Astrocyte (in vitro differentiated cells and primary cell): ENCODE measurements at regions not wholly inside any gene's neighbourhood (a gene's known extent, or its start where the extent isn't known, plus 50 kb on each side); places are given as distances from the start of the nearest gene placed in this dataset.

Source experiments
- DNase-seq: peaks from one replicate; pipeline ENCODE4 v3.0.0-alpha.2; 2010; ENCODE audit warnings: low read depth
- FAIRE-seq: peaks from 2 replicates; lab custom pipeline; 2011; peaks lifted over from hg19 to GRCh38; lab: Jason Lieb, UNC
- H2AFZ ChIP-seq: 2 replicates; pipeline ENCODE4 v1.6.0; 2012; ENCODE audit warnings: low read depth, low read length, inconsistent platforms
- H3K27ac ChIP-seq: 2 replicates; pipeline ENCODE4 v1.5.1; 2011; ENCODE audit warnings: low read depth, low read length, inconsistent platforms
- H3K27me3 ChIP-seq: 2 replicates; pipeline ENCODE4 v1.6.0; 2011; ENCODE audit warnings: low read length, inconsistent platforms; ENCODE audit not compliant: insufficient read depth
- H3K36me3 ChIP-seq: 2 replicates; pipeline ENCODE4 v1.5.1; 2011; ENCODE audit warnings: low read length, inconsistent platforms; ENCODE audit not compliant: insufficient read depth
- H3K4me1 ChIP-seq: 2 replicates; pipeline ENCODE4 v1.5.1; 2011; ENCODE audit warnings: low read length, inconsistent platforms; ENCODE audit not compliant: insufficient read depth
- H3K4me2 ChIP-seq: 2 replicates; pipeline ENCODE4 v1.6.0; 2012; ENCODE audit warnings: low read length, inconsistent platforms
- H3K4me3 ChIP-seq: 2 replicates; pipeline ENCODE4 v1.5.1; 2011; ENCODE audit warnings: low read depth, mild to moderate bottlenecking, low read length, inconsistent platforms; ENCODE audit not compliant: insufficient read depth
- H3K79me2 ChIP-seq: 2 replicates; pipeline ENCODE4 v1.6.0; 2012; ENCODE audit warnings: mild to moderate bottlenecking, low read length, inconsistent platforms; ENCODE audit not compliant: insufficient read depth
- H3K9ac ChIP-seq: 2 replicates; pipeline ENCODE4 v1.6.0; 2012; ENCODE audit warnings: mild to moderate bottlenecking, low read length, inconsistent platforms
- H3K9me3 ChIP-seq: 2 replicates; pipeline ENCODE4 v1.5.1; 2012; ENCODE audit warnings: low read depth, mild to moderate bottlenecking, low read length, inconsistent platforms; ENCODE audit not compliant: insufficient read depth
- H4K20me1 ChIP-seq: 2 replicates; pipeline ENCODE4 v1.6.0; 2012; ENCODE audit warnings: low read length, inconsistent platforms; ENCODE audit not compliant: insufficient read depth
- H3K27ac Mint-ChIP-seq: one replicate; pipeline ENCODE4 v1.8.0; 2021; ENCODE audit warnings: mild to moderate bottlenecking, mixed read lengths; ENCODE audit not compliant: unreplicated experiment
- H3K27me3 Mint-ChIP-seq: one replicate; pipeline ENCODE4 v1.8.0; 2021; ENCODE audit warnings: low read depth, mixed read lengths; ENCODE audit not compliant: unreplicated experiment
- H3K36me3 Mint-ChIP-seq: one replicate; pipeline ENCODE4 v1.8.0; 2021; ENCODE audit warnings: low read depth, mixed read lengths; ENCODE audit not compliant: unreplicated experiment
- H3K4me1 Mint-ChIP-seq: one replicate; pipeline ENCODE4 v1.8.0; 2021; ENCODE audit warnings: low read depth, mixed read lengths; ENCODE audit not compliant: unreplicated experiment
- H3K4me3 Mint-ChIP-seq: one replicate; pipeline ENCODE4 v1.8.0; 2021; ENCODE audit warnings: mild to moderate bottlenecking, moderate library complexity, mixed read lengths; ENCODE audit not compliant: unreplicated experiment
- H3K9me3 Mint-ChIP-seq: one replicate; pipeline ENCODE4 v1.8.0; 2021; ENCODE audit warnings: mild to moderate bottlenecking, mixed read lengths; ENCODE audit not compliant: unreplicated experiment
- CTCF ChIP-seq: IDR thresholded peaks from 2 replicates; pipeline ENCODE4 v1.5.1; 2011; ENCODE audit warnings: low read depth, mild to moderate bottlenecking, inconsistent platforms, low read length, moderate library complexity; ENCODE audit not compliant: insufficient read depth
- EZH2 ChIP-seq: IDR thresholded peaks from 2 replicates; pipeline ENCODE4 v1.6.1; 2012; ENCODE audit warnings: mild to moderate bottlenecking, low read length, inconsistent platforms; ENCODE audit not compliant: insufficient read depth

GRCh38 chr5:35359859-35360258, 129.6 kb upstream of the PRLR start:
- Histone ChIP-seq H3K27ac (no peak overlapping the region), H3K4me3 (no peak overlapping the region), H3K9me3 (no peaks in the 10 kb centered on the region), H3K4me2 (no peak overlapping the region), H4K20me1 (no peaks in the 10 kb centered on the region), H3K79me2 (no peaks in the 10 kb centered on the region), H3K4me1 (no peaks in the 10 kb centered on the region), H3K27me3 (no peaks in the 10 kb centered on the region), H2AFZ (no peak overlapping the region), H3K9ac (no peak overlapping the region), H3K36me3 (no peaks in the 10 kb centered on the region)
- Mint-ChIP-seq H3K27ac (no peak overlapping the region), H3K9me3 (no peaks in the 10 kb centered on the region), H3K4me1 (peaks cover 3% of the 10 kb centered on the region), H3K4me3 (no peak overlapping the region), H3K27me3 (peaks cover 2% of the 10 kb centered on the region), H3K36me3 (no peaks in the 10 kb centered on the region)
- FAIRE-seq (no peak), DNase-seq (no peak)
- TF ChIP-seq EZH2 (no peak), CTCF (no peak)

GRCh38 chr5:35357973-35358372, 127.7 kb upstream of the PRLR start:
- no peaks in the 10 kb centered on the region for H3K36me3 Mint-ChIP-seq
- no peak for FAIRE-seq

More at GRCh38 chr5:35357973-35358372, 127.7 kb upstream of the PRLR start:
- no peak overlapping the region for H3K27ac ChIP-seq
- no peaks in the 10 kb centered on the region for H4K20me1 ChIP-seq
- DNase-seq: no peak
- H3K4me3 Mint-ChIP-seq: no peak overlapping the region
- no peaks in the 10 kb centered on the region for H3K36me3 ChIP-seq
- no peak overlapping the region for H3K27ac Mint-ChIP-seq
- TF ChIP-seq EZH2 (no peak), CTCF (no peak)
- no peaks in the 10 kb centered on the region for H3K9me3 ChIP-seq
- no peak overlapping the region for H2AFZ ChIP-seq
- H3K4me1 ChIP-seq: no peaks in the 10 kb centered on the region
- H3K9me3 Mint-ChIP-seq: peaks cover 2% of the 10 kb centered on the region
- H3K9ac ChIP-seq: no peak overlapping the region
- peaks cover 2% of the 10 kb centered on the region for H3K27me3 Mint-ChIP-seq
- H3K4me1 Mint-ChIP-seq: peaks cover 3% of the 10 kb centered on the region
- no peaks in the 10 kb centered on the region for H3K79me2 ChIP-seq
- no peak overlapping the region for H3K4me2 ChIP-seq
- H3K4me3 ChIP-seq: no peak overlapping the region
- no peaks in the 10 kb centered on the region for H3K27me3 ChIP-seq
